H9 (cell line): ENCODE measurements at regions not wholly inside any gene's neighbourhood (a gene's known extent, or its start where the extent isn't known, plus 50 kb on each side); places are given as distances from the start of the nearest gene placed in this dataset.

Experiments
- DNase-seq: peaks from one replicate; pipeline ENCODE4 v3.0.0-alpha.2; 2017
- H2AFZ ChIP-seq: one replicate; pipeline ENCODE4 v1.6.1; 2013; ENCODE audit warnings: mild to moderate bottlenecking, low read length, control low read depth, moderate library complexity
- H2AK5ac ChIP-seq: 2 replicates; pipeline ENCODE4 v1.6.1; 2013; ENCODE audit warnings: low read length, control low read depth, mixed read lengths; ENCODE audit not compliant: insufficient read length
- H2BK120ac ChIP-seq: one replicate; pipeline ENCODE4 v1.6.1; 2013; ENCODE audit warnings: low read depth, mild to moderate bottlenecking, low read length, control low read depth, inconsistent platforms; ENCODE audit not compliant: poor library complexity, severe bottlenecking
- H2BK12ac ChIP-seq: 2 replicates; pipeline ENCODE4 v1.6.1; 2013; ENCODE audit warnings: low read length, control low read depth, mixed read lengths, low read depth; ENCODE audit not compliant: insufficient read length
- H2BK15ac ChIP-seq: 2 replicates; pipeline ENCODE4 v1.6.1; 2013; ENCODE audit warnings: low read depth, low read length, control low read depth
- H2BK20ac ChIP-seq: one replicate; pipeline ENCODE4 v1.6.1; 2013; ENCODE audit warnings: low read depth, mild to moderate bottlenecking, low read length, control low read depth, inconsistent platforms; ENCODE audit not compliant: poor library complexity, severe bottlenecking
- H2BK5ac ChIP-seq: 2 replicates; pipeline ENCODE4 v1.6.1; 2013; ENCODE audit warnings: low read length, control low read depth, mixed read lengths; ENCODE audit not compliant: insufficient read length
- H3K14ac ChIP-seq: 2 replicates; pipeline ENCODE4 v1.6.1; 2013; ENCODE audit warnings: low read length, control low read depth; ENCODE audit not compliant: insufficient read depth
- H3K18ac ChIP-seq: 2 replicates; pipeline ENCODE4 v1.6.1; 2013; ENCODE audit warnings: low read depth, mild to moderate bottlenecking, mixed read lengths, low read length, control low read depth; ENCODE audit not compliant: insufficient read length
- H3K23ac ChIP-seq: 2 replicates; pipeline ENCODE4 v1.6.1; 2013; ENCODE audit warnings: low read length, control low read depth, mixed read lengths, low read depth; ENCODE audit not compliant: insufficient read length
- H3K23me2 ChIP-seq: 2 replicates; pipeline ENCODE4 v1.6.1; 2013; ENCODE audit warnings: low read depth, mild to moderate bottlenecking, mixed read lengths, low read length, control low read depth; ENCODE audit not compliant: insufficient read length, poor library complexity, severe bottlenecking
- H3K27ac ChIP-seq: 2 replicates; pipeline ENCODE4 v1.5.1; 2013; ENCODE audit warnings: low read length, control low read depth, mixed read lengths, low read depth; ENCODE audit not compliant: insufficient read length
- H3K27me3 ChIP-seq: 2 replicates; pipeline ENCODE4 v1.6.1; 2013; ENCODE audit warnings: low read length, control low read depth, inconsistent platforms; ENCODE audit not compliant: insufficient read depth
- H3K4ac ChIP-seq: 2 replicates; pipeline ENCODE4 v1.6.1; 2013; ENCODE audit warnings: low read depth, mild to moderate bottlenecking, control low read depth, inconsistent platforms, low read length, moderate library complexity
- H3K4me1 ChIP-seq: 2 replicates; pipeline ENCODE4 v1.6.1; 2013; ENCODE audit warnings: low read length, control low read depth, inconsistent platforms; ENCODE audit not compliant: insufficient read depth
- H3K4me2 ChIP-seq: 2 replicates; pipeline ENCODE4 v1.6.1; 2013; ENCODE audit warnings: low read length, control low read depth, mixed read lengths; ENCODE audit not compliant: insufficient read length, insufficient read depth
- H3K56ac ChIP-seq: 2 replicates; pipeline ENCODE4 v1.6.1; 2013; ENCODE audit warnings: low read depth, mild to moderate bottlenecking, mixed read lengths, low read length, control low read depth; ENCODE audit not compliant: insufficient read length
- H3K79me1 ChIP-seq: 2 replicates; pipeline ENCODE4 v1.6.1; 2013; ENCODE audit warnings: low read depth, mild to moderate bottlenecking, moderate library complexity, low read length, control low read depth, inconsistent platforms; ENCODE audit not compliant: insufficient read depth, poor library complexity, severe bottlenecking
- H3K79me2 ChIP-seq: 2 replicates; pipeline ENCODE4 v1.6.1; 2013; ENCODE audit warnings: low read length, control low read depth, inconsistent platforms; ENCODE audit not compliant: insufficient read depth
- H3K9ac ChIP-seq: 2 replicates; pipeline ENCODE4 v1.6.1; 2013; ENCODE audit warnings: low read length, control low read depth, mixed read lengths; ENCODE audit not compliant: insufficient read length; ENCODE audit errors: extremely low read depth
- H3K9me3 ChIP-seq: one replicate; pipeline ENCODE4 v1.6.1; 2013; ENCODE audit warnings: low read depth, low read length, inconsistent platforms; ENCODE audit not compliant: control insufficient read depth
- H3T11ph ChIP-seq: one replicate; pipeline ENCODE4 v1.6.1; 2013; ENCODE audit warnings: mild to moderate bottlenecking, low read length, control low read depth, inconsistent platforms
- H4K20me1 ChIP-seq: one replicate; pipeline ENCODE4 v1.6.1; 2013; ENCODE audit not compliant: control insufficient read depth, insufficient read length, insufficient read depth
- H4K5ac ChIP-seq: 2 replicates; pipeline ENCODE4 v1.6.1; 2013; ENCODE audit warnings: low read depth, mild to moderate bottlenecking, mixed read lengths, low read length, control low read depth; ENCODE audit not compliant: insufficient read length
- H4K8ac ChIP-seq: replicated peaks from 2 replicates; pipeline ENCODE4 v1.6.1; 2013; ENCODE audit warnings: low read length, control low read depth, mixed read lengths, low read depth; ENCODE audit not compliant: insufficient read length
- H4K91ac ChIP-seq: 2 replicates; pipeline ENCODE4 v1.6.1; 2013; ENCODE audit warnings: low read depth, mild to moderate bottlenecking, moderate library complexity, mixed read lengths, low read length, control low read depth; ENCODE audit not compliant: insufficient read length
- H3K27ac Mint-ChIP-seq, 3 experiments: 2 replicates in 2 of 3; 3 replicates in 1 of 3; pipeline ENCODE4 v1.8.0; 2020 to 2021; ENCODE audit warnings: mixed read lengths in 3 of 3, mild to moderate bottlenecking in 1 of 3, moderate library complexity in 1 of 3
- H3K27me3 Mint-ChIP-seq: 2 replicates; pipeline ENCODE4 v1.8.0; 2021; ENCODE audit warnings: low read depth, mild to moderate bottlenecking, moderate library complexity, mixed read lengths
- H3K36me3 Mint-ChIP-seq, 3 experiments: 2 replicates in 2 of 3; 3 replicates in 1 of 3; pipeline ENCODE4 v1.8.0; 2020 to 2021; ENCODE audit warnings: low read depth in 3 of 3, mixed read lengths in 3 of 3; ENCODE audit not compliant: insufficient read depth in 1 of 3
- H3K4me1 Mint-ChIP-seq, 2 experiments: 2 replicates each; pipeline ENCODE4 v1.8.0; 2020; ENCODE audit warnings: mixed read lengths in 2 of 2
- H3K4me3 Mint-ChIP-seq, 2 experiments: 2 replicates in 1 of 2; 3 replicates in 1 of 2; pipeline ENCODE4 v1.8.0; 2020 to 2021; ENCODE audit warnings: mild to moderate bottlenecking in 2 of 2, mixed read lengths in 2 of 2, moderate library complexity in 1 of 2
- H3K9me3 Mint-ChIP-seq, 2 experiments: 2 replicates in 1 of 2; 3 replicates in 1 of 2; pipeline ENCODE4 v1.8.0; 2020; ENCODE audit warnings: mild to moderate bottlenecking in 2 of 2, mixed read lengths in 2 of 2, moderate library complexity in 1 of 2
- CTCF ChIP-seq: fragments of 200-600 bp; sonication (generic); conservative IDR thresholded peaks from 3 replicates; pipeline ENCODE4 v1.8.0; 2021; ENCODE audit warnings: antibody characterized with exemption, mild to moderate bottlenecking
- WGBS: extraction: QIAGEN DNeasy Blood & Tissue Kit; methylation state at CpG from one replicate; pipeline ENCODE4 v1.1.7; 2013; ENCODE audit warnings: missing lambda C conversion rate, low lambda C conversion rate, mixed read lengths; ENCODE audit not compliant: insufficient read length; ENCODE audit errors: extremely low coverage; 5-methylcytosine and 5-hydroxymethylcytosine counted together

- no peak overlapping the region for H2BK20ac ChIP-seq
- Mint-ChIP-seq H3K9me3 (no peaks in the 10 kb centered on the region; a peak in 1 of 5 replicates), H3K4me1 (peaks cover 0 to under 1% of the 10 kb centered on the region in 2 experiments; a peak in 1 of 4 replicates), H3K36me3 (no peaks in the 10 kb centered on the region), H3K4me3 (no peak overlapping the region), H3K27me3 (no peaks in the 10 kb centered on the region), H3K27ac (no peak overlapping the region)
- H3K4ac ChIP-seq: no peak overlapping the region
- H3K18ac ChIP-seq: no peak overlapping the region
- no peaks in the 10 kb centered on the region for H3K9me3 ChIP-seq
- H3K23me2 ChIP-seq: no peaks in the 10 kb centered on the region
- H3K23ac ChIP-seq: no peak overlapping the region
- no peak for TF ChIP-seq CTCF
- H3K14ac ChIP-seq: no peak overlapping the region
- H4K91ac ChIP-seq: no peak overlapping the region
- no peak overlapping the region for H3K27ac ChIP-seq
- H2BK12ac ChIP-seq: no peak overlapping the region
- H3K9ac ChIP-seq: no peak overlapping the region
- H4K5ac ChIP-seq: no peak overlapping the region
- H2AFZ ChIP-seq: no peak overlapping the region
- no peak overlapping the region for H3K4me2 ChIP-seq
- no peak overlapping the region for H3T11ph ChIP-seq
- H2BK120ac ChIP-seq: no peak overlapping the region
- no peak overlapping the region for H2AK5ac ChIP-seq
- H3K79me2 ChIP-seq: no peaks in the 10 kb centered on the region
- no peaks in the 10 kb centered on the region for H4K20me1 ChIP-seq
- H2BK15ac ChIP-seq: no peak overlapping the region
- no peak overlapping the region for H4K8ac ChIP-seq
- no peak overlapping the region for H3K56ac ChIP-seq
- no peak overlapping the region for H2BK5ac ChIP-seq
- no peaks in the 10 kb centered on the region for H3K79me1 ChIP-seq
- no peak for DNase-seq
- H3K4me1 ChIP-seq: no peaks in the 10 kb centered on the region
- no CpG with 5 or more reads among the region's 1 CpG for WGBS
- H3K27me3 ChIP-seq: no peaks in the 10 kb centered on the region
These were observed 53.8 kb upstream of the PPP2R5A start for GRCh38 chr1:212231372-212231771.
